HG02610 (cell line): ENCODE measurements at regions not wholly inside any gene's neighbourhood (a gene's known extent, or its start where the extent isn't known, plus 50 kb on each side); places are given as distances from the start of the nearest gene placed in this dataset.

Experiments
- ATAC-seq: cut with Tn5 transposase; IDR thresholded peaks from one replicate; pipeline ENCODE4 v1.9.1; 2021; ENCODE audit warnings: mild to moderate bottlenecking, moderate library complexity; ENCODE audit not compliant: unreplicated experiment

GRCh38 chr3:67897351-67898336 is 243.2 kb upstream of the SUCLG2 start:
- ATAC-seq: no peak

- no peak for ATAC-seq
Measured at GRCh38 chr3:67896130-67896529, 241.7 kb upstream of the SUCLG2 start.

GRCh38 chr3:67894510-67894909 is 240.1 kb upstream of the SUCLG2 start:
- ATAC-seq: no peak

GRCh38 chr3:67884345-67884744 is 229.9 kb upstream of the SUCLG2 start:
- no peak for ATAC-seq

GRCh38 chr3:67883766-67884165 is 229.4 kb upstream of the SUCLG2 start:
- ATAC-seq: no peak

GRCh38 chr3:67882981-67883380 is 228.6 kb upstream of the SUCLG2 start:
- no peak for ATAC-seq

GRCh38 chr3:67876261-67876660 is 221.8 kb upstream of the SUCLG2 start:
- no peak for ATAC-seq

- no peak for ATAC-seq
Measured at GRCh38 chr3:67875858-67876257, 221.4 kb upstream of the SUCLG2 start.

GRCh38 chr3:67875338-67875737 is 220.9 kb upstream of the SUCLG2 start:
- no peak for ATAC-seq

GRCh38 chr3:67870477-67870876 is 216.1 kb upstream of the SUCLG2 start:
- ATAC-seq: no peak

GRCh38 chr3:67866571-67866970 is 212.2 kb upstream of the SUCLG2 start:
- ATAC-seq: no peak

GRCh38 chr3:67864587-67865183 is 210.3 kb upstream of the SUCLG2 start:
- no peak for ATAC-seq

- no peak for ATAC-seq
Measured at GRCh38 chr3:67863869-67864268, 209.5 kb upstream of the SUCLG2 start.

GRCh38 chr3:67860429-67860828 is 206.0 kb upstream of the SUCLG2 start:
- ATAC-seq: no peak

GRCh38 chr3:67858492-67858891 is 204.1 kb upstream of the SUCLG2 start:
- no peak for ATAC-seq

- no peak for ATAC-seq
Measured at GRCh38 chr3:67856718-67857117, 202.3 kb upstream of the SUCLG2 start.

- ATAC-seq: no peak
Measured at GRCh38 chr3:67854663-67855062, 200.3 kb upstream of the SUCLG2 start.

GRCh38 chr3:67853520-67853919 is 199.1 kb upstream of the SUCLG2 start:
- no peak for ATAC-seq

GRCh38 chr3:67848299-67848698 is 193.9 kb upstream of the SUCLG2 start:
- no peak for ATAC-seq

GRCh38 chr3:67846166-67846565 is 191.8 kb upstream of the SUCLG2 start:
- ATAC-seq: no peak

- no peak for ATAC-seq
Measured at GRCh38 chr3:67832817-67833216, 178.4 kb upstream of the SUCLG2 start.

GRCh38 chr3:67831262-67831661 is 176.8 kb upstream of the SUCLG2 start:
- ATAC-seq: no peak
